ENCODE measurements at regions not wholly inside any gene's neighbourhood (a gene's known extent, or its start where the extent isn't known, plus 50 kb on each side); places are given as distances from the start of the nearest gene placed in this dataset.

GRCh38 chr1:118275472-118276115 is 90.6 kb upstream of the SPAG17 start:
- Mint-ChIP-seq H3K36me3 (no peaks in the 10 kb centered on the region), H3K27ac (no peak overlapping the region), H3K4me1 (no peaks in the 10 kb centered on the region), H3K27me3 (ENCODE audit: low read depth in 2 of 2) (no peaks in the 10 kb centered on the region), H3K9me3 (peaks cover 7 to 8% of the 10 kb centered on the region in 2 donors), H3K4me3 (no peak overlapping the region)
- no peaks in the 10 kb centered on the region for H3K27me3 ChIP-seq (ENCODE audit: control insufficient read depth, insufficient read depth, low read length)
- H3K27ac ChIP-seq (ENCODE audit: low read length) = no peak overlapping the region
- no peak for TF ChIP-seq CTCF (IDR thresholded peaks at IDR 0.05)
- intact Hi-C loops (cut with micrococcal nuclease) = no loop called here
- no peaks in the 10 kb centered on the region for H3K4me1 ChIP-seq (ENCODE audit: control insufficient read depth, insufficient read depth, low read length)
- no peaks in the 10 kb centered on the region for H3K9me3 ChIP-seq (ENCODE audit: control insufficient read depth, insufficient read depth, low read length)
- H3K4me3 ChIP-seq (ENCODE audit: low read length) = no peak overlapping the region
- WGBS (ENCODE audit: insufficient coverage) = 85% methylated on average over 7 of the region's 8 CpGs
- no peak for DNase-seq
- ATAC-seq = no peak
- no peaks in the 10 kb centered on the region for H3K36me3 ChIP-seq (ENCODE audit: control insufficient read depth, insufficient read depth, low read length)

GRCh38 chr1:118272884-118273283 is 87.9 kb upstream of the SPAG17 start:
- Histone ChIP-seq H3K9me3 (ENCODE audit: control insufficient read depth, insufficient read depth, low read length) (no peaks in the 10 kb centered on the region), H3K4me3 (ENCODE audit: low read length) (no peak overlapping the region), H3K27me3 (ENCODE audit: control insufficient read depth, insufficient read depth, low read length) (no peaks in the 10 kb centered on the region), H3K36me3 (ENCODE audit: control insufficient read depth, insufficient read depth, low read length) (no peaks in the 10 kb centered on the region), H3K27ac (ENCODE audit: low read length) (no peak overlapping the region), H3K4me1 (ENCODE audit: control insufficient read depth, insufficient read depth, low read length) (no peaks in the 10 kb centered on the region)
- H3K4me1 Mint-ChIP-seq = no peaks in the 10 kb centered on the region
- peaks cover under 1 to 2% of the 10 kb centered on the region in 2 donors for H3K9me3 Mint-ChIP-seq
- intact Hi-C loops (cut with micrococcal nuclease) = no loop called here
- ATAC-seq (no peak), DNase-seq (no peak)
- H3K27ac Mint-ChIP-seq = no peak overlapping the region
- no peaks in the 10 kb centered on the region for H3K36me3 Mint-ChIP-seq
- no peak overlapping the region for H3K4me3 Mint-ChIP-seq
- no peak for TF ChIP-seq CTCF (IDR thresholded peaks at IDR 0.05)
- no peaks in the 10 kb centered on the region for H3K27me3 Mint-ChIP-seq (ENCODE audit: low read depth in 2 of 2)
- 55% methylated on average over 3 of the region's 5 CpGs for WGBS (ENCODE audit: insufficient coverage)

GRCh38 chr1:118271883-118272282 is 86.9 kb upstream of the SPAG17 start:
- no peak for TF ChIP-seq CTCF (IDR thresholded peaks at IDR 0.05)
- Histone ChIP-seq H3K9me3 (ENCODE audit: control insufficient read depth, insufficient read depth, low read length) (no peaks in the 10 kb centered on the region), H3K27me3 (ENCODE audit: control insufficient read depth, insufficient read depth, low read length) (no peaks in the 10 kb centered on the region), H3K27ac (ENCODE audit: low read length) (no peak overlapping the region), H3K4me1 (ENCODE audit: control insufficient read depth, insufficient read depth, low read length) (no peaks in the 10 kb centered on the region), H3K36me3 (ENCODE audit: control insufficient read depth, insufficient read depth, low read length) (no peaks in the 10 kb centered on the region), H3K4me3 (ENCODE audit: low read length) (no peak overlapping the region)
- 90% methylated on average over 3 of the region's 3 CpGs for WGBS (ENCODE audit: insufficient coverage)
- DNase-seq = no peak
- no peaks in the 10 kb centered on the region for H3K36me3 Mint-ChIP-seq
- H3K27ac Mint-ChIP-seq = no peak overlapping the region
- H3K27me3 Mint-ChIP-seq (ENCODE audit: low read depth in 2 of 2) = no peaks in the 10 kb centered on the region
- intact Hi-C loops (cut with micrococcal nuclease) = no loop called here
- peaks cover 0 to 2% of the 10 kb centered on the region in 2 donors for H3K9me3 Mint-ChIP-seq
- no peak overlapping the region for H3K4me3 Mint-ChIP-seq
- no peak for ATAC-seq
- no peaks in the 10 kb centered on the region for H3K4me1 Mint-ChIP-seq

- Histone ChIP-seq H3K36me3 (ENCODE audit: control insufficient read depth, insufficient read depth, low read length) (no peaks in the 10 kb centered on the region), H3K27me3 (ENCODE audit: control insufficient read depth, insufficient read depth, low read length) (no peaks in the 10 kb centered on the region), H3K4me3 (ENCODE audit: low read length) (no peak overlapping the region), H3K9me3 (ENCODE audit: control insufficient read depth, insufficient read depth, low read length) (no peaks in the 10 kb centered on the region), H3K27ac (ENCODE audit: low read length) (no peak overlapping the region), H3K4me1 (ENCODE audit: control insufficient read depth, insufficient read depth, low read length) (no peaks in the 10 kb centered on the region)
- Mint-ChIP-seq H3K9me3 (peaks cover under 1 to 2% of the 10 kb centered on the region in 2 donors), H3K4me1 (no peaks in the 10 kb centered on the region), H3K27me3 (ENCODE audit: low read depth in 2 of 2) (no peaks in the 10 kb centered on the region), H3K36me3 (no peaks in the 10 kb centered on the region), H3K27ac (no peak overlapping the region), H3K4me3 (no peak overlapping the region)
- ATAC-seq (no peak), DNase-seq (no peak)
- 76% methylated on average over 2 of the region's 2 CpGs for WGBS (ENCODE audit: insufficient coverage)
- intact Hi-C loops (cut with micrococcal nuclease) = no loop called here
- no peak for TF ChIP-seq CTCF (IDR thresholded peaks at IDR 0.05)
Measured at GRCh38 chr1:118269598-118269997, 84.6 kb upstream of the SPAG17 start.

All from natural killer cell (primary cell).